ENCODE measurements at regions not wholly inside any gene's neighbourhood (a gene's known extent, or its start where the extent isn't known, plus 50 kb on each side); places are given as distances from the start of the nearest gene placed in this dataset.

DNA sequence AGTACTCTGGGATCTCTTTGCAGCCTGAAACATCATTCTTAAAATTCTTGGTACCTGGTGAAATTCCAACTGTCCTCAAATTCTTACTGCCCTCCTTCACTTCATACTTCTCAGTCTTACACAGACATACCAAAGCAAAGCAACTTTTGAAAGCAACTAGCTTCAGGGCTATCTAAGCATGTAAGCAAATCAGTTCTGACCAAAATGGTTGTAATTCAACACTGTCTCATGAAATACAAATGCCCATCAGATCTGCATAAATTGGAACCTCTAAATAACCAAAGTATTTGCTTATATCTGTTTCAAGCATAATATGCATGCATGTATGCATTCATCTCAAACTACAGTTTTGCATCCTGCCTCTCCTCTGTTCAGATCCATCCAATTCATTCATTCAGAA is 308.1 kb upstream of the PPARGC1A start:
- TF ChIP-seq, protein P1, sequence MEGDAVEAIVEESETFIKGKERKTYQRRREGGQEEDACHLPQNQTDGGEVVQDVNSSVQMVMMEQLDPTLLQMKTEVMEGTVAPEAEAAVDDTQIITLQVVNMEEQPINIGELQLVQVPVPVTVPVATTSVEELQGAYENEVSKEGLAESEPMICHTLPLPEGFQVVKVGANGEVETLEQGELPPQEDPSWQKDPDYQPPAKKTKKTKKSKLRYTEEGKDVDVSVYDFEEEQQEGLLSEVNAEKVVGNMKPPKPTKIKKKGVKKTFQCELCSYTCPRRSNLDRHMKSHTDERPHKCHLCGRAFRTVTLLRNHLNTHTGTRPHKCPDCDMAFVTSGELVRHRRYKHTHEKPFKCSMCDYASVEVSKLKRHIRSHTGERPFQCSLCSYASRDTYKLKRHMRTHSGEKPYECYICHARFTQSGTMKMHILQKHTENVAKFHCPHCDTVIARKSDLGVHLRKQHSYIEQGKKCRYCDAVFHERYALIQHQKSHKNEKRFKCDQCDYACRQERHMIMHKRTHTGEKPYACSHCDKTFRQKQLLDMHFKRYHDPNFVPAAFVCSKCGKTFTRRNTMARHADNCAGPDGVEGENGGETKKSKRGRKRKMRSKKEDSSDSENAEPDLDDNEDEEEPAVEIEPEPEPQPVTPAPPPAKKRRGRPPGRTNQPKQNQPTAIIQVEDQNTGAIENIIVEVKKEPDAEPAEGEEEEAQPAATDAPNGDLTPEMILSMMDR (IDR thresholded peaks at IDR 0.05; ENCODE audit: insufficient read depth, low read depth, low read length, missing control alignments), result no peak
- no peak for DNase-seq (ENCODE audit: low read depth)
- no peak overlapping the region for H3K4me3 ChIP-seq (ENCODE audit: low read length)

GRCh38 chr4:24196785-24197184 is 306.9 kb upstream of the PPARGC1A start:
- no peak overlapping the region for H3K4me3 ChIP-seq (ENCODE audit: low read length)
- DNase-seq (ENCODE audit: low read depth), result no peak
- TF ChIP-seq, protein P1 (IDR thresholded peaks at IDR 0.05; ENCODE audit: insufficient read depth, low read depth, low read length, missing control alignments), result no peak

GRCh38 chr4:24195991-24196736 is 306.3 kb upstream of the PPARGC1A start:
- no peak overlapping the region for H3K4me3 ChIP-seq (ENCODE audit: low read length)
- TF ChIP-seq, protein P1 (IDR thresholded peaks at IDR 0.05; ENCODE audit: insufficient read depth, low read depth, low read length, missing control alignments), result no peak
- DNase-seq (ENCODE audit: low read depth), result no peak

GRCh38 chr4:24192018-24192641 is 302.3 kb upstream of the PPARGC1A start:
- no peak for DNase-seq (ENCODE audit: low read depth)
- H3K4me3 ChIP-seq (ENCODE audit: low read length), result no peak overlapping the region
- TF ChIP-seq, protein P1 (IDR thresholded peaks at IDR 0.05; ENCODE audit: insufficient read depth, low read depth, low read length, missing control alignments), result no peak

- DNase-seq (ENCODE audit: low read depth), result no peak
- TF ChIP-seq, protein P1 (IDR thresholded peaks at IDR 0.05; ENCODE audit: insufficient read depth, low read depth, low read length, missing control alignments), result no peak
Observed at GRCh38 chr4:24190761-24191695, 301.2 kb upstream of the PPARGC1A start.

DNA sequence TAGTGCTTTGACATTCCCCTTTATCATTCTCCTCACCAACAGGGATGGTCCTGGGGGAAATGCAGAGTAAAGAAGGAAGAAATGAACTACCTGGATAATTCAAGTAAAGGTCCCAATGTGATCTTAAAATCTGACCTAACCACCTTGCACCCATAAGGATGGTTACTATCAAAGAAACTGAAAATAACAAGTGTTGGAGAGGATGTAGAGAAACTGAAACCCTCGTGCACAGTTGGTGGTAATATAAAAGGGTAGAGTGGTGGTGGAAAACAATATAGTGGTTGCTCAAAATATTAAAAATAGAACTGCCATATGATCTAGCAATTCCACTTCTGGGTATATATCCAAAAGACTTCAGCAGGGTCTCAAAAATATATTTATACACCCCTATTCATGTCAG is 298.6 kb upstream of the PPARGC1A start:
- TF ChIP-seq, protein P1 (IDR thresholded peaks at IDR 0.05; ENCODE audit: insufficient read depth, low read depth, low read length, missing control alignments), result no peak
- no peak for DNase-seq (ENCODE audit: low read depth)
- no peak overlapping the region for H3K4me3 ChIP-seq (ENCODE audit: low read length)

More at GRCh38 chr4:24190761-24191695, 301.2 kb upstream of the PPARGC1A start:
- no peak overlapping the region for H3K4me3 ChIP-seq (ENCODE audit: low read length)
